ENCODE measurements at regions not wholly inside any gene's neighbourhood (a gene's known extent, or its start where the extent isn't known, plus 50 kb on each side); places are given as distances from the start of the nearest gene placed in this dataset.

DNA sequence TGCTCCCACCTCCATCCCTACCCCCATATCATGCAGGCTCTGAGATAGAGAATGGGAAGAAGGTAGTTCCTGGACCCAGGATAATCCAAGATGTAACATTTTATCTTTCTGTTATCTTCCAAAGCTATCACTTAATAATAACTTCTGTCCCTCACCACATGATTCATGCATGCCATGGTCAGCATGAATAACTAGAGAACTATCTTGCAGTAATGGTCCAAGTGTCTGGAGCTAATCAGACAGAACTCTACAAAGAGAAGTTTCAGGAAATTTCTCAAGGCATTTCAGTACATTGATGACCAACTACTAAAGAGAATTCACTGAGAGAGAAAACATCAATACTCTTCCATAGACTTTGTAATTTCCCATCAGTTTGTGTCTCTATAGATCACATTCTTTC is 1469.7 kb upstream of the PIK3C3 start:
- no peak overlapping the region for H3K4me2 ChIP-seq (ENCODE audit: control insufficient read depth, insufficient read depth)
- H3K4me1 ChIP-seq (ENCODE audit: control insufficient read depth, insufficient read depth, low read length): no peaks in the 10 kb centered on the region
- ATAC-seq (no peak), FAIRE-seq (no peak), DNase-seq (ENCODE audit: low read depth, low spot score) (no peak)
- H3K4me3 ChIP-seq: no peak overlapping the region
- BruUV-seq (replicated peaks): no TSS peak
- ChIA-PET CTCF (no interaction called here), RAD21 (ENCODE audit: unreplicated experiment) (no interaction called here), SMC1A (ENCODE audit: uncharacterized antibody, unreplicated experiment) (no interaction called here), POLR2A (no interaction called here)
- no peaks in the 10 kb centered on the region for H3K27me3 ChIP-seq (replicated peaks in 1 of 2; ENCODE audit: control insufficient read depth in 2 of 2, insufficient read depth in 2 of 2, low read length in 1 of 2)
- H3K79me2 ChIP-seq (ENCODE audit: control insufficient read depth, insufficient read depth, low read length): no peaks in the 10 kb centered on the region
- H4K20me1 ChIP-seq (ENCODE audit: control insufficient read depth, insufficient read depth): no peaks in the 10 kb centered on the region
- H3K9me3 ChIP-seq (replicated peaks; ENCODE audit: control insufficient read depth, insufficient read depth, low read length): no peaks in the 10 kb centered on the region
- intact Hi-C loops (cut with micrococcal nuclease; ENCODE audit: unreplicated experiment) (no loop called here), in situ Hi-C loops (cut with MboI) (no loop called here)
- H3K9ac ChIP-seq (ENCODE audit: control insufficient read depth, insufficient read depth, low read length): no peak overlapping the region
- H3K27ac ChIP-seq (ENCODE audit: control insufficient read depth, insufficient read depth): no peak overlapping the region
- TF ChIP-seq, protein P1, sequence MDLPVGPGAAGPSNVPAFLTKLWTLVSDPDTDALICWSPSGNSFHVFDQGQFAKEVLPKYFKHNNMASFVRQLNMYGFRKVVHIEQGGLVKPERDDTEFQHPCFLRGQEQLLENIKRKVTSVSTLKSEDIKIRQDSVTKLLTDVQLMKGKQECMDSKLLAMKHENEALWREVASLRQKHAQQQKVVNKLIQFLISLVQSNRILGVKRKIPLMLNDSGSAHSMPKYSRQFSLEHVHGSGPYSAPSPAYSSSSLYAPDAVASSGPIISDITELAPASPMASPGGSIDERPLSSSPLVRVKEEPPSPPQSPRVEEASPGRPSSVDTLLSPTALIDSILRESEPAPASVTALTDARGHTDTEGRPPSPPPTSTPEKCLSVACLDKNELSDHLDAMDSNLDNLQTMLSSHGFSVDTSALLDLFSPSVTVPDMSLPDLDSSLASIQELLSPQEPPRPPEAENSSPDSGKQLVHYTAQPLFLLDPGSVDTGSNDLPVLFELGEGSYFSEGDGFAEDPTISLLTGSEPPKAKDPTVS (IDR thresholded peaks at IDR 0.05; ENCODE audit: low read depth, low read length): no peak
- TF ChIP-seq CREB1 (IDR thresholded peaks at IDR 0.05; ENCODE audit: low read depth): no peak
- TF ChIP-seq REST (IDR thresholded peaks at IDR 0.05; ENCODE audit: low read depth, low read length): no peak
- TF ChIP-seq, protein P2, sequence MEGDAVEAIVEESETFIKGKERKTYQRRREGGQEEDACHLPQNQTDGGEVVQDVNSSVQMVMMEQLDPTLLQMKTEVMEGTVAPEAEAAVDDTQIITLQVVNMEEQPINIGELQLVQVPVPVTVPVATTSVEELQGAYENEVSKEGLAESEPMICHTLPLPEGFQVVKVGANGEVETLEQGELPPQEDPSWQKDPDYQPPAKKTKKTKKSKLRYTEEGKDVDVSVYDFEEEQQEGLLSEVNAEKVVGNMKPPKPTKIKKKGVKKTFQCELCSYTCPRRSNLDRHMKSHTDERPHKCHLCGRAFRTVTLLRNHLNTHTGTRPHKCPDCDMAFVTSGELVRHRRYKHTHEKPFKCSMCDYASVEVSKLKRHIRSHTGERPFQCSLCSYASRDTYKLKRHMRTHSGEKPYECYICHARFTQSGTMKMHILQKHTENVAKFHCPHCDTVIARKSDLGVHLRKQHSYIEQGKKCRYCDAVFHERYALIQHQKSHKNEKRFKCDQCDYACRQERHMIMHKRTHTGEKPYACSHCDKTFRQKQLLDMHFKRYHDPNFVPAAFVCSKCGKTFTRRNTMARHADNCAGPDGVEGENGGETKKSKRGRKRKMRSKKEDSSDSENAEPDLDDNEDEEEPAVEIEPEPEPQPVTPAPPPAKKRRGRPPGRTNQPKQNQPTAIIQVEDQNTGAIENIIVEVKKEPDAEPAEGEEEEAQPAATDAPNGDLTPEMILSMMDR (IDR thresholded peaks at IDR 0.05 in 2 of 3, conservative IDR thresholded peaks at IDR 0.05 in 1 of 3; ENCODE audit: control insufficient read depth in 2 of 3, extremely low read depth in 1 of 3, insufficient read depth in 1 of 3, low read depth in 3 of 3, low read length in 3 of 3): no peak
- no peak overlapping the region for H2AFZ ChIP-seq (ENCODE audit: control insufficient read depth, low read depth, low read length)
- no peaks in the 10 kb centered on the region for H3K36me3 ChIP-seq (ENCODE audit: control insufficient read depth in 2 of 2, insufficient read depth in 2 of 2, low read length in 1 of 2)

Measured in GM12878 (cell line).